ENCODE measurements at regions not wholly inside any gene's neighbourhood (a gene's known extent, or its start where the extent isn't known, plus 50 kb on each side); places are given as distances from the start of the nearest gene placed in this dataset.

DNA sequence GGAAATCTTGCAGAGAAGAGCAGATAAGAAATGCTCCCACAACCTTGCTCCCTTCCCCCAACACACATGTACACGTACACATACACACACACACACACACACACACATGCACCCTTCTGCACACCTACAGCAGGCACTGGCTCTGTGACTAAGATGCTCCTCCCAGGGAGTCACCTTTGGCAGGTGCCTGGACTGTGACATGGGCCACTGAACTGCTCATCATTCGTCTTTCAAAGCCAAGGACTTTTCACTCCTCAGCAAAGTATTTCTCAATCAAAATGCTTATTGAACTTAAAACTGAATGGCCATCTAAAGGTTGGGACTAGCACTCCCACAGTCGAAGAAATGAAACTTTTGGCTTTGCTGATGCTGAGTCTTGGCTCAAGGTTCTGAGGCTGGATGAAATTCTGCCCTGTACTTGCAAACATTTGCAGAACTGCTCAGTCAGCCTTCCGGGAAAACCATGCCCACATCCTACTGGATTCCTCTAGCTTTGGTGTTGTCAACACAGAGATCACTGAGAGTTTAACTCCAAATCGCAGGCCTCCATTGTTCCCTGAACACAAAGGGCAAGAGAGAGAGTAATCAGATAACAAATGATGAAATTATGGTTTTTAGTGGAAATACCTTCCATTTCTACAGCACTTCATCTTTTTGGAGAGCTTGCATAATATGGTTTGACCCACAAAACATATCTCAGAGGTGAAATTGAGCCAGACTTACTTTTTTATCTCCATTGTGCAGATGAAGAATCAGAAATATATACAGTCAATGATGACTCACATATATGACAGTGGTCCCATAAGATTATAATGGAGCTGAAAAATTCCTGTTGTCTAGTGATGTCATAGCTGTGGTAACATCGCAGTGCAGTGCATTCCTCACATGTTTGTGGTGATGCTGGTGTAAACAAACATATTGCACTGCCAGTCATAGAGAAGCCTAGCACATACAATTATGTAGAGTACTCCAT, 72.4 kb upstream of the BCAR3 start:
- Mint-ChIP-seq H3K27me3 (ENCODE audit: low read depth) (no peaks in the 10 kb centered on the region), H3K4me1 (peaks cover 4% of the 10 kb centered on the region), H3K36me3 (no peaks in the 10 kb centered on the region), H3K9me3 (no peaks in the 10 kb centered on the region), H3K4me3 (no peak overlapping the region), H3K27ac (no peak overlapping the region)
- ATAC-seq (no peak), DNase-seq (ENCODE audit: low spot score) (no peak)
- ChIA-PET CTCF (interaction anchor here (1.4 kb wide), 1 partner anchor 22 kb away, joined by 3 read pairs; no protein-coding TSS in a partner anchor), POLR2A (no interaction called here)
- TF ChIP-seq GABPB1 (CRISPR knock-in tag; IDR thresholded peaks at IDR 0.05): peak; percentile 72
- TF ChIP-seq, protein P1, sequence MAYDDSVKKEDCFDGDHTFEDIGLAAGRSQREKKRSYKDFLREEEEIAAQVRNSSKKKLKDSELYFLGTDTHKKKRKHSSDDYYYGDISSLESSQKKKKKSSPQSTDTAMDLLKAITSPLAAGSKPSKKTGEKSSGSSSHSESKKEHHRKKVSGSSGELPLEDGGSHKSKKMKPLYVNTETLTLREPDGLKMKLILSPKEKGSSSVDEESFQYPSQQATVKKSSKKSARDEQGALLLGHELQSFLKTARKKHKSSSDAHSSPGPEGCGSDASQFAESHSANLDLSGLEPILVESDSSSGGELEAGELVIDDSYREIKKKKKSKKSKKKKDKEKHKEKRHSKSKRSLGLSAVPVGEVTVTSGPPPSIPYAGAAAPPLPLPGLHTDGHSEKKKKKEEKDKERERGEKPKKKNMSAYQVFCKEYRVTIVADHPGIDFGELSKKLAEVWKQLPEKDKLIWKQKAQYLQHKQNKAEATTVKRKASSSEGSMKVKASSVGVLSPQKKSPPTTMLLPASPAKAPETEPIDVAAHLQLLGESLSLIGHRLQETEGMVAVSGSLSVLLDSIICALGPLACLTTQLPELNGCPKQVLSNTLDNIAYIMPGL (CRISPR knock-in tag; IDR thresholded peaks at IDR 0.05): no peak

DNA sequence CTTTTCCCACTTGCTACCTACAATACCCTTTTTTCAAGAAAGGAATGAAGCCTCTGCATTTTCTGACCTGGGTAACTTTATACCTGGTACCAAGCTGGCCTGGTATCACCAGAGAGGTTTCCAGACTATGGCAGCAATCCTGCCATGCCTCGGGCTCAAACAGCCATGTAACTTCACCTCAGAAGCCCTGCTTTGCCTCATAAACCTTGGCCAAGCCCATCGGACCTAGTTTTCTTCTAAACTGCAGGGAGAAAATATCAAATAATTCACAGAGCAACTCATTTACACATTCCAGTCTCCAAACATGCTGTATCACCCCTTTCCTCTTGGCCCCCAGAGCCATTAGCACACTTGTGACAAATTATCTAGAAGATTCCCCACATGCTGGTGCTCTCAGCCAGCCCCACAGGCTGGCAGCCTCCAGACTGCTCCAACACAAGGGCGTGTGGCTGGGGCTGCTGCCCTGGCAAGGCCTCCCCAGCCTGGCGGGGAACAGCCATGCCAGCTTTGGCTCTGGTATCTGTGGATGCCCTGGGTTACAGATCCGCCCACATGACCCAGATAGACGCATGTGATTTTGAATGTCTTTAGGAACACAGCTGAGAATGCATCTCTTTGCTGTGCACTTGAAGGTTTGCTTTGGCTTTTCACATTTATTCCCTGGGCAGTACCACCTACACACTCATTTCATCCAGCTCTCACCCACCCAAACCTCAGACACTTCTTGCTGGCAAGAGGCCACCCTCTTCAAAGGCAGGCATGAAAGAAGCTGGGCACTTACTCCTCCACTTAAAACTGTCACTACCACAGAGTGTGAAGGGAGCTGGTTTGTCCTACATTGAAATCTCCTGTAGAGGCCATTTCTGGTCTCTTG, 70.0 kb upstream of the BCAR3 start:
- Mint-ChIP-seq H3K36me3 (peaks cover 7% of the 10 kb centered on the region), H3K4me1 (peaks cover 4% of the 10 kb centered on the region), H3K9me3 (peaks cover 19% of the 10 kb centered on the region), H3K27me3 (ENCODE audit: low read depth) (peaks cover 3% of the 10 kb centered on the region; the same call in 1 of the 2 replicates), H3K27ac (no peak overlapping the region), H3K4me3 (no peak overlapping the region)
- ATAC-seq (no peak), DNase-seq (ENCODE audit: low spot score) (no peak)
- TF ChIP-seq, protein P2, sequence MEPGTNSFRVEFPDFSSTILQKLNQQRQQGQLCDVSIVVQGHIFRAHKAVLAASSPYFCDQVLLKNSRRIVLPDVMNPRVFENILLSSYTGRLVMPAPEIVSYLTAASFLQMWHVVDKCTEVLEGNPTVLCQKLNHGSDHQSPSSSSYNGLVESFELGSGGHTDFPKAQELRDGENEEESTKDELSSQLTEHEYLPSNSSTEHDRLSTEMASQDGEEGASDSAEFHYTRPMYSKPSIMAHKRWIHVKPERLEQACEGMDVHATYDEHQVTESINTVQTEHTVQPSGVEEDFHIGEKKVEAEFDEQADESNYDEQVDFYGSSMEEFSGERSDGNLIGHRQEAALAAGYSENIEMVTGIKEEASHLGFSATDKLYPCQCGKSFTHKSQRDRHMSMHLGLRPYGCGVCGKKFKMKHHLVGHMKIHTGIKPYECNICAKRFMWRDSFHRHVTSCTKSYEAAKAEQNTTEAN (CRISPR knock-in tag; IDR thresholded peaks at IDR 0.05): no peak
- TF ChIP-seq CREB1 (CRISPR knock-in tag; IDR thresholded peaks at IDR 0.05) (no peak), ZNF416 (CRISPR knock-in tag; IDR thresholded peaks at IDR 0.05) (no peak), SMAD4 (CRISPR knock-in tag; IDR thresholded peaks at IDR 0.05) (no peak)
- TF ChIP-seq, protein P3, sequence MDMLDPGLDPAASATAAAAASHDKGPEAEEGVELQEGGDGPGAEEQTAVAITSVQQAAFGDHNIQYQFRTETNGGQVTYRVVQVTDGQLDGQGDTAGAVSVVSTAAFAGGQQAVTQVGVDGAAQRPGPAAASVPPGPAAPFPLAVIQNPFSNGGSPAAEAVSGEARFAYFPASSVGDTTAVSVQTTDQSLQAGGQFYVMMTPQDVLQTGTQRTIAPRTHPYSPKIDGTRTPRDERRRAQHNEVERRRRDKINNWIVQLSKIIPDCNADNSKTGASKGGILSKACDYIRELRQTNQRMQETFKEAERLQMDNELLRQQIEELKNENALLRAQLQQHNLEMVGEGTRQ (CRISPR knock-in tag; IDR thresholded peaks at IDR 0.05): no peak
- TF ChIP-seq, protein P1 (CRISPR knock-in tag; IDR thresholded peaks at IDR 0.05): no peak
- POLR2A ChIA-PET: no interaction called here
- CTCF ChIA-PET: interaction anchor here (1.1 to 2.5 kb wide), 3 partner anchors 19 to 93 kb away, joined by 3 to 15 read pairs (median 4); no protein-coding TSS in a partner anchor

DNA sequence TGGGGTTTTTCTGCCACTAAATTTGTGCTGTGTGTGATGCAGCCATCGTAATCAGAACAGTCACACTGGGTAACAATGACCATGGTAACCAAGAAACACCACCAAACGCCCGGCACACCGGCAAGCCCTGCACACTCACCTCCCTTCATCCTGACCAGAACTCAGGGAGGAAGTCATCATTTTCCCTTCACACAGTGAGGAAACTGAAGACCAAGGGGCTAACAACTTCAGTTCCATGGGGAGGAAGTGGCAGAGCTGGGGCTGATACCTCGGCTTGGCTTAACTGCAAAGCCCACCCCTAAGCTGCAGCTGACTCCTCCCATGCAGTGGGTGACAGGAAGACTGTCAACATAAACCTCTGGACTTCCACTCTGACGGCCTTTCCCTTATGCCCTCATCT, 69.3 kb upstream of the BCAR3 start:
- DNase-seq (ENCODE audit: low spot score): no peak
- ChIA-PET CTCF (interaction anchor here (0.8 to 2.5 kb wide), 9 partner anchors 11 to 121 kb away, joined by 3 to 26 read pairs (median 7); partner anchors contain the start of gene BCAR3), POLR2A (no interaction called here)
- no peak for ATAC-seq
- no peak for TF ChIP-seq ZNF121 (CRISPR knock-in tag; IDR thresholded peaks at IDR 0.05)
- Mint-ChIP-seq H3K9me3 (peaks cover 24% of the 10 kb centered on the region), H3K4me3 (no peak overlapping the region), H3K27me3 (ENCODE audit: low read depth) (peaks cover 5% of the 10 kb centered on the region; the same call in 1 of the 2 replicates), H3K4me1 (peaks cover 4% of the 10 kb centered on the region), H3K27ac (no peak overlapping the region), H3K36me3 (peaks cover 7% of the 10 kb centered on the region)

DNA sequence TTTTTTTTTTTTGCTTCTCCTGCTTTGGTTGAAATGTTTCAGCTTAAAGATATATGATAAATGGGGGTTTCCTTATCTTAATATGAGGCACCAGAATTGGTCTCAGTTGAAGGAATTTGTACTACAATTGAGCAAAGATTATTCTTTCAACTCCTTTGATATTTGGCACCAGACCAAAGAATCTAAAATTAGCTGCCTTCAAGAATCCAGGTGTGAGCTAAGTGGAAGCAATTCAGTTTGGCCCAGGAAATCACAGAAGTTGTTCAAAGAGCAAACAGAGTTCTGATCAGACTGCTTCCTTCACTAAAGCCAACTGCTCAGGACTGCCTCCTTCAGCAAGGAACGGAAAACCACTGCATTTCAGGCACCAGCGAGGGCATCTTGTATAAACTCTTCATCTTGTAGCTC, 68.3 kb upstream of the BCAR3 start:
- CTCF ChIA-PET: interaction anchor here (0.6 to 2.5 kb wide), 19 partner anchors 10 to 585 kb away, joined by 3 to 26 read pairs (median 5); partner anchors contain the start of gene BCAR3
- peak overlapping the region; percentile 26 for H3K27ac Mint-ChIP-seq
- ATAC-seq (peak; percentile 73), DNase-seq (ENCODE audit: low spot score) (peak; percentile 41)
- TF ChIP-seq TCF7 (CRISPR knock-in tag; IDR thresholded peaks at IDR 0.05; ENCODE audit: low read depth): no peak
- TF ChIP-seq, protein P4, sequence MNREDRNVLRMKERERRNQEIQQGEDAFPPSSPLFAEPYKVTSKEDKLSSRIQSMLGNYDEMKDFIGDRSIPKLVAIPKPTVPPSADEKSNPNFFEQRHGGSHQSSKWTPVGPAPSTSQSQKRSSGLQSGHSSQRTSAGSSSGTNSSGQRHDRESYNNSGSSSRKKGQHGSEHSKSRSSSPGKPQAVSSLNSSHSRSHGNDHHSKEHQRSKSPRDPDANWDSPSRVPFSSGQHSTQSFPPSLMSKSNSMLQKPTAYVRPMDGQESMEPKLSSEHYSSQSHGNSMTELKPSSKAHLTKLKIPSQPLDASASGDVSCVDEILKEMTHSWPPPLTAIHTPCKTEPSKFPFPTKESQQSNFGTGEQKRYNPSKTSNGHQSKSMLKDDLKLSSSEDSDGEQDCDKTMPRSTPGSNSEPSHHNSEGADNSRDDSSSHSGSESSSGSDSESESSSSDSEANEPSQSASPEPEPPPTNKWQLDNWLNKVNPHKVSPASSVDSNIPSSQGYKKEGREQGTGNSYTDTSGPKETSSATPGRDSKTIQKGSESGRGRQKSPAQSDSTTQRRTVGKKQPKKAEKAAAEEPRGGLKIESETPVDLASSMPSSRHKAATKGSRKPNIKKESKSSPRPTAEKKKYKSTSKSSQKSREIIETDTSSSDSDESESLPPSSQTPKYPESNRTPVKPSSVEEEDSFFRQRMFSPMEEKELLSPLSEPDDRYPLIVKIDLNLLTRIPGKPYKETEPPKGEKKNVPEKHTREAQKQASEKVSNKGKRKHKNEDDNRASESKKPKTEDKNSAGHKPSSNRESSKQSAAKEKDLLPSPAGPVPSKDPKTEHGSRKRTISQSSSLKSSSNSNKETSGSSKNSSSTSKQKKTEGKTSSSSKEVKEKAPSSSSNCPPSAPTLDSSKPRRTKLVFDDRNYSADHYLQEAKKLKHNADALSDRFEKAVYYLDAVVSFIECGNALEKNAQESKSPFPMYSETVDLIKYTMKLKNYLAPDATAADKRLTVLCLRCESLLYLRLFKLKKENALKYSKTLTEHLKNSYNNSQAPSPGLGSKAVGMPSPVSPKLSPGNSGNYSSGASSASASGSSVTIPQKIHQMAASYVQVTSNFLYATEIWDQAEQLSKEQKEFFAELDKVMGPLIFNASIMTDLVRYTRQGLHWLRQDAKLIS (CRISPR knock-in tag; IDR thresholded peaks at IDR 0.05; ENCODE audit: borderline replicate concordance): no peak
- TF ChIP-seq FOXP1 (CRISPR knock-in tag; IDR thresholded peaks at IDR 0.05; ENCODE audit: borderline replicate concordance): no peak
- H3K27me3 Mint-ChIP-seq (ENCODE audit: low read depth): peaks cover 5% of the 10 kb centered on the region; the same call in 1 of the 2 replicates
- H3K9me3 Mint-ChIP-seq: peaks cover 26% of the 10 kb centered on the region
- H3K4me1 Mint-ChIP-seq: peaks cover 4% of the 10 kb centered on the region
- H3K36me3 Mint-ChIP-seq: peaks cover 7% of the 10 kb centered on the region
- POLR2A ChIA-PET: no interaction called here
- no peak overlapping the region for H3K4me3 Mint-ChIP-seq

All from WTC11 (cell line).